ENCODE measurements at regions not wholly inside any gene's neighbourhood (a gene's known extent, or its start where the extent isn't known, plus 50 kb on each side); places are given as distances from the start of the nearest gene placed in this dataset.

DNA sequence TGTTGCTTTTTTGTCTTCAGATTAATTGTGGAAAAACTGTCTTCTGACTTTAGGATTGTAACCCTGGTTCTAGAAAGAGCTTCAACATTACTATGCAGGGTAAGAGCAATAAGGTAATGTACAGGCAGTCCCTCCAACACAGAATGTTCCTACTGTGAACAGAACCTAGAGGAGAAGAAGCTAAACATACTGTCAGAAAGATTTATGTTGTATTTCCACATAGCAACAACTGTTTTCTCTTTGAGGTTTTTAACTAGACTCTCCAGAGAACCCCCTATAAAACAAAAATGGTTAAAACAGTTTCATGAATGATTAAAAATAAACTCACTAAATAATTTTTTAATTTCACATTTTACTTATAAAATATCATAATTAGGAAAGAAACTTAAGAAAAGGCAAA is 64.3 kb upstream of the NAA35 start:
- TF ChIP-seq POLR2A (IDR thresholded peaks at IDR 0.05), result no peak
- TF ChIP-seq CTCF (IDR thresholded peaks at IDR 0.05), result no peak
- TF ChIP-seq POLR2AphosphoS5 (IDR thresholded peaks at IDR 0.05), result peak; percentile 17
- TF ChIP-seq EP300 (IDR thresholded peaks at IDR 0.05), result no peak
